ENCODE measurements at regions not wholly inside any gene's neighbourhood (a gene's known extent, or its start where the extent isn't known, plus 50 kb on each side); places are given as distances from the start of the nearest gene placed in this dataset.
"Not testable (repeated sequence)": the region's sequence is repeated elsewhere in the genome, so short reads cannot be mapped to it uniquely, and the experiment has no call there.

DNA sequence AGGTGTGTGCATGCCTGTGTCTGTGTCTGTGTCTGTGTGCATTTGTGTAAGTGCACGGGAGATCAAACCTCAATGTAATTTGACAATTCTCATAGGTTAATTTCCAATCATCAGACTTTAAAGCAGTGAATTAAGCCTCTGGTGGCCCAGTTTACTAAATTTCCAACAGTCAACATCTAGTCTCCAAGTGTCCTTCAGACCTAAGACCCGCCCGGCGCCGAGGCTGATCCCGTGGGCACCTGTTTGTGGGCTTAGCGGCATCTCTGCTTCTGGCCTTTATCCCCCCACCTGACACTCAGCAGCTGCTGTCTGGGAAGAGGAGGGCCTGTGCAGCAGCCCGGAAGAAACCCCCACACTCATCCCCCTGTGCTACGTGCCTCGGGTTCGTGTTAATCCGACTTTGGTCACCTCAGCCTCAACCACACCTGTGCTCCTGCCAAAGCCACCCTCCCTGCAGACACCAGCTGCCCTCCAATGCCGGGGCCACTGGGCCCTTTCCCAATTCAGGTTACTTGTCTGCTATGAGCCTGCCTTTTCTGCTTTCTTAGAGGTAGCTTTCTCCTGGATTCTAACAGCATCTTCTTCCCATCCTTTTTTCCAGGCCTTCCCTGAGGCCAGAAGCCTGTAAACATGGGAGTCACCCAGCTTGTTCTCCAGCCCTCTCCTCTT, 154.7 kb downstream of the ATP6V0E2 start:
- not testable (repeated sequence) for H3K27ac Mint-ChIP-seq; H3K36me3 Mint-ChIP-seq; DNase-seq (ENCODE audit: low spot score in 2 of 2); ATAC-seq; H3K9me3 Mint-ChIP-seq

DNA sequence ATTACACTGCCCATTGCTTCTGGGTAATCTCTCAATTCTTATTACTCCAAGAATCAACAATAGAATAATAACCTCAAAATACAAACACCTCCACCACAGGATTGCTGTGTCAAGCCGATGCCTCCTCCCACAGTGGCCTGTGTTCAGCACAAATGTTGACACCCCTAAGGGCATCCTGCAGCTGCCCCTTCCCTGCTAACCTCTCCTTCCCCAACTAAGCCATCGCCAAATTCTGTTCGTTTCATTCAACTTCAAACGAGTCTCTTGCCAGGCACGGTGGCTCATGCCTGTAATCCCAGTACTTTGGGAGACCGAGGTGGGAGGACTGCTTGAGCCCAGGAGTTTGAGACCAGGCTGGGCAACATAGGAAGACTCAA, 155.2 kb downstream of the ATP6V0E2 start:
- not testable (repeated sequence) for H3K36me3 Mint-ChIP-seq

DNA sequence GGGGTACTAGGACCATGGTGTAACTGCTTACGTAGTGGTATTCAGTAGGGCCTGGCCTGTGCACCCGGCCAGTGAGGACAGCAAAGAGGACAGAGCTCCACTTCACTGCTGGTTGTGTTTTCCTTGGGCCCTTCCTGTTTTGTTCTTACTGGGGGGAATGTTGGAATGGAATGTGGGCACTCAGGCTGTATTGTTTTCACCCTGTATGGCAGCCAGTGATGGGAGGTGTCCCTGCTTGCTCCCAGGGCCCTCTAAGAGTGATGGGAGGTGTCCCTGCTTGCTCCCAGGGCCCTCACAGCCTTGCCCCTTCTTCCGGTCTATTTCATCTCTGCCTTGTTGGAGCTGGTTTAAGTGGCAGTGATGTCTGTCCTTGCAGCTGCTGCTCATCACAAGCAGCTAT, 158.0 kb downstream of the ATP6V0E2 start:
- DNase-seq (ENCODE audit: low spot score in 2 of 2); H3K36me3 Mint-ChIP-seq; ATAC-seq; H3K27ac Mint-ChIP-seq; H3K9me3 Mint-ChIP-seq: not testable (repeated sequence)

More for the DNA sequence above, 155.2 kb downstream of the ATP6V0E2 start:
- not testable (repeated sequence) for ATAC-seq; H3K27ac Mint-ChIP-seq; H3K9me3 Mint-ChIP-seq; DNase-seq (ENCODE audit: low spot score in 2 of 2)

DNA sequence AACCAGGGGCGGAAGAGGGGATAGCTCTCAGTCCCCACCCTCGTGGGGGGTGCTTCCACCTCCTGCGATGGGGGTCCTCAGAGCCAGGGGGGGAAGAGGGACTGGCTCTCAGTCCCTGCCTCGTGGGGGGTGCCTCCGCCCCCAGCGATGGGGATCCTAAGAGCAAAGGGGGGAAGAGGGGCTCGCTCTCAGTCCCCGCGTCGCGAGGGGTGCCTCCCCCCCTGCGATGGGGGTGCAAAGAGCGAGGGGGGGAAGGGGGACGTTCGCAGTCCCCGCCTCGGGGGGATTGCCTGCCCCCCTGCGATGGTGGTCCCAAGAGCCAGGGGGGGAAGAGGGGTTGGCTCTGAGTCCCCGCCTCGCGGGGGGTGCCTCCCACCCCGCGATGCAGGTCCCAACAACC, 159.9 kb downstream of the ATP6V0E2 start:
- H3K27ac Mint-ChIP-seq; H3K9me3 Mint-ChIP-seq; ATAC-seq; H3K36me3 Mint-ChIP-seq; DNase-seq (ENCODE audit: low spot score in 2 of 2): not testable (repeated sequence)

DNA sequence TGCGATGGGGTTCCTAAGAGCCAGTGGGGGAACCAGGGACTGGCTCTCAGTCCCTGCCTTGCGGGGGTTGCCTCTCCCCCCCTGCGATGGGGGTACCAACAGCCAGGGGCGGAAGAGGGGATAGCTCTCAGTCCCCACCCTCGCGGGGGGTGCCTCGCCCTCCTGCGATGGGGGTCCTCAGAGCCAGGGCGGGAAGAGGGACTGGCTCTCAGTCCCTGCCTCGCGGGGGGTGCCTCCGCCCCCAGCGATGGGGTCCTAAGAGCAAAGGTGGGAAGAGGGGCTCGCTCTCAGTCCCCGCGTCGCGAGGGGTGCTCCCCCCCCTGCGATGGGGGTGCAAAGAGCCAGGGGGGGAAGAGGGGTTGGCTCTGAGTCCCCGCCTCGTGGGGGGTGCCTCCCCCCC, 162.0 kb downstream of the ATP6V0E2 start:
- not testable (repeated sequence) for H3K36me3 Mint-ChIP-seq; H3K9me3 Mint-ChIP-seq; ATAC-seq; DNase-seq (ENCODE audit: low spot score in 2 of 2); H3K27ac Mint-ChIP-seq

DNA sequence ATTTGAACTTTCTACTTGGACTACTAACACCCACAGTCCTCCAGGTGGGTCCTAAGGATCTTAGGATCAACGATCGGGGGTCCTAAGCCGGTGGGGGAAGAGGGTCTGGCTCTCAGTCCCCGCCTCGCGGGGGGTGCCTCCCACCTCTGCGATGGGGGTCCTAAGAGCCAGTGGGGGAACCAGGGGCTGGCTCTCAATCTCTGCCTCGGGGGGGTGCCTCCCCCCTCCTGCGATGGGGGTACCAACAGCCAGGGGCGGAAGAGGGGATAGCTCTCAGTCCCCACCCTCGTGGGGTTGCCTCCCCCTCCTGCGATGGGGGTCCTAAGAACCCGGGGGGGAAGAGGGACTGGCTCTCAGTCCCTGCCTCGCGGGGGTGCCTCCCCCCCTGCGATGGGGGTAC, 165.3 kb downstream of the ATP6V0E2 start:
- not testable (repeated sequence) for H3K27ac Mint-ChIP-seq; H3K36me3 Mint-ChIP-seq; DNase-seq (ENCODE audit: low spot score in 2 of 2); H3K9me3 Mint-ChIP-seq; ATAC-seq

DNA sequence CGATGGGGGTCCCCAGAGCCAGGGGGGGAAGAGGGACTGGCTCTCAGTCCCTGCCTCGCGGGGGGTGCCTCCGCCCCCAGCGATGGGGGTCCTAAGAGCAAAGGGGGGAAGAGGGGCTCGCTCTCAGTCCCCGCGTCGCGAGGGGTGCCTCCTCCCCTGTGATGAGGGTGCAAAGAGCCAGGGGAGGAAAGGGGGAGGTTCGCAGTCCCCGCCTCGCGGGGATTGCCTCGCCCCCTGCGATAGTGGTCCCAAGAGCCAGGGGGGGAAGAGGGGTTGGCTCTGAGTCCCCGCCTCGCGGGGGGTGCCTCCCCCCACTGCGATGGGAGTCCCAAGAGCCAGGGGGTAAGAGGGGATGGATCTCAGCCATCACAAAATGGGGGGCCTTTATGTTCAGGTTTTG, 168.5 kb downstream of the ATP6V0E2 start:
- not testable (repeated sequence) for H3K27ac Mint-ChIP-seq; ATAC-seq; H3K9me3 Mint-ChIP-seq; DNase-seq (ENCODE audit: low spot score in 2 of 2); H3K36me3 Mint-ChIP-seq

DNA sequence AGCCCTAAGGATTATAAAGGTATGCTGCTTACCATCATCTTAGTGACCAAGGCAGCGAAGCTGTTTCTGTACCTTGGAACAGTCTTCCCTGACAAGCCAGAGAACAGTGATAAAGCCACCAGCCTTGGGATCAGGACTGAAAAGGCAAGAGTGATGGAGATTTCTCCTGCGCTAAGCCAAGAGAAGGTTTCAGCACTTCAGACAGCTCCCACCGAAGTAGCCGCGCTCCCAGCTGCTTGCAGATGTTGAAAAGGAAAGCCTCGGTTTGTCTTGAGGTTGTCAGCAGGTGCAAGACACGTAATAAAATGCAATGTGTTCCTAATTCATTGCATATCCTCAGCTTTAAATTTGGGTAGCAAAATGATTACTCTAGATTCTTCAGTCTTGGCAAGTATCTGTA, 171.0 kb downstream of the ATP6V0E2 start:
- ATAC-seq, H3K36me3 Mint-ChIP-seq, H3K27ac Mint-ChIP-seq, H3K9me3 Mint-ChIP-seq: not testable (repeated sequence)
- DNase-seq (ENCODE audit: low spot score in 2 of 2) = peak in 1 of 2 donors; percentile 18

DNA sequence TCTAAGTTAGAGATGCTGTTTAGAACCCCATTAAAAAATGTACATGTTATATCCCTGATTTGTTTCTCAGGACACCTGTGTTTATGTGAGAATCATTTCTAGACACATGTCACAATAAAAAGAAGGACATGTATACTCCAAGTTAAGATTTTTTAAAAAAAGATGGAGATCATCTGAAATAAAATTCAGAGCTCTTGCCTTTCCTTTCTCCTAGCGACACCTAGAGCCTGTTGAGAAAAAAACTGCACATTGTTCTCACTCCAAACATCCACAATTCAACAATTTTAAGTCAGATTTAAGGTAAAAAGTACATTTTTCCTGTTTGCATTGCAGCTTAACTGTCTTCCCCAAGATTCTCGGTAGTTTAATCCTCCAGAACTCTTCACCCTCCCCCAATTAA, 171.8 kb downstream of the ATP6V0E2 start:
- not testable (repeated sequence) for H3K27ac Mint-ChIP-seq; H3K9me3 Mint-ChIP-seq; DNase-seq (ENCODE audit: low spot score in 2 of 2); H3K36me3 Mint-ChIP-seq; ATAC-seq

DNA sequence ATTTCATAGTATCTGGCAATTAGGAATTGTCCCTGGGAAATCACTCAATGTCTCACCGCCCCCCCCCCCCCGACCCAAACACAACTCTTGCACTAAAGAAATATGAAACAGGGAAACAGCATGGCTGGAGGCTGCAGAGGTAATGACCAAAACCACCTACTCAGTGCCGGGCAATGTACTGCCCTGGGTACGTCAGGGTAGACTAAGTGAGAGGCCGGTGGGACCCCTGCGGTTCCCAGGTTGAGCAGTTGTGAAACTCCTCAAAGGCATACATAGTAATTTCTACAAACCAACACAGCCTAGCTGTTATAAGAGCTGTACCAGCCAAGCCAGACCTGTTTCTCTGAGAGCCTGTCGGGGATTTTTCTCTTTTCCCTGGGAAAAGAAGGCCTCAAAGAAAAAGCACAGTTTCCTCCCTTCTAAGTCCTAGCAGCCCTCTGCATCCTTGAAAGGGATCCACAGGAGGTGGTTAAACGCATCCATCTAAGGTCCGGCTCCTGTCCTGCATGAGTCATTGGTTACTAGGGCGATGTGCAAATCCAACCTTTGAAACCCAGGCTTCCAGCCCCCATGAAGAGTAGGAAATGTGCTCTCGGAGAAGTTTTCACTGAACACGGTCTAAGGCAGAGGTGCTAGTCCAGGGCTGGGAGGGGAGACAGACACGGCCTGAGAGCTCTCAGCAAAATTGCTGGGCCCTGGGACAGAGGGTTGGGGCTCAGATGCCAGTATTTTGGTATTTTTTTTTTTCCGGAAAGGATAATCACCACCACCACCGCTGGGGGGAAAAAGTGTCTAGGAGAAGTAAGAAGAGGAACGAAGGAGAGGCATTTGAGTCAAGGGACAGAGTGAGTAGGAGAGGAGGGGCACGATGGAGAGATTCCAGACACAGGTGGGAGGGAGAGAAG, 172.8 kb downstream of the ATP6V0E2 start:
- DNase-seq (ENCODE audit: low spot score in 2 of 2); H3K36me3 Mint-ChIP-seq; H3K27ac Mint-ChIP-seq; H3K9me3 Mint-ChIP-seq; ATAC-seq: not testable (repeated sequence)

DNA sequence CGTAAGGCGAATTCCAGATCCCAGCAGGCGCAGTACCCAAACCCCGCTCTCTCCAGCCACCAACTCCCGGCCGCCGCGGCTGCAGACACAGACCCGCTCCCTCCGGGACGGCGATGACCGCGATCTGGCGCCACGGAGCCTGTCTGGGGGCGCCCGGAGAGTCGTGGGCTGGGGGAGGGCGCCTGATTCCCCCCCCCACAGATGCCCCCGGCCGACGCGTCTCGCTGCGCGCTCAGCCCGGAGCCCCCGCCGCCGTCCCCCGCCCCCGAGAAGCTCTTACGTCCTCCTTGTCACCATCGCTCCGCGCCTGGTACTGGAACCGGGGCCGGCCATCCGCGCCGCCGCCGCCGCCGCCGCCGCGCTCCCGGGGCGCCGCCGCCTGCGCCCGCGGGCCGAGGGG, 173.6 kb downstream of the ATP6V0E2 start:
- not testable (repeated sequence) for H3K27ac Mint-ChIP-seq; H3K36me3 Mint-ChIP-seq; DNase-seq (ENCODE audit: low spot score in 2 of 2); H3K9me3 Mint-ChIP-seq
- ATAC-seq = peak; percentile 8 to 10

DNA sequence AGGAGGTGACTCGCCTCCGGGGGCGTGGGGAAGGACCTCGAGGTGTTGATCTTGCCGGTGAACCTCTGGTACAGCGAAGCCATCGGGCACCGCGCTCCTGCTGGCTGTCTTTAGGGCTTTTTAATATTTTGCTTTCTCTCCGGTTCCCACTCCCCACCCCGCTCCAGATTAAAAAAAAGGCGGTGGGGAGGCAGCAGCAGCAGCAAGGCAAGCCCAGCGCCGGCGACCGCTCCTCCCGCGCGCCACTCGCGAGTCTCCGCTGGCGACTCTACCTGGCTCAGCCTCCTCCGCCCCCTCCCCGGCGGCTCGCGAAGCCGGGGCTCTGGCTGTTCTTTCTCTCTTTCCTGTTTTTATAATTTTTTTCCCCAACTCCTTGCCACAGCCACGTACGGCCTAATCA, 174.0 kb downstream of the ATP6V0E2 start:
- H3K36me3 Mint-ChIP-seq, H3K27ac Mint-ChIP-seq, H3K9me3 Mint-ChIP-seq: not testable (repeated sequence)
- DNase-seq (ENCODE audit: low spot score in 2 of 2) = peak in 1 of 2 donors; percentile 12
- peak; percentile 35 to 37 for ATAC-seq

DNA sequence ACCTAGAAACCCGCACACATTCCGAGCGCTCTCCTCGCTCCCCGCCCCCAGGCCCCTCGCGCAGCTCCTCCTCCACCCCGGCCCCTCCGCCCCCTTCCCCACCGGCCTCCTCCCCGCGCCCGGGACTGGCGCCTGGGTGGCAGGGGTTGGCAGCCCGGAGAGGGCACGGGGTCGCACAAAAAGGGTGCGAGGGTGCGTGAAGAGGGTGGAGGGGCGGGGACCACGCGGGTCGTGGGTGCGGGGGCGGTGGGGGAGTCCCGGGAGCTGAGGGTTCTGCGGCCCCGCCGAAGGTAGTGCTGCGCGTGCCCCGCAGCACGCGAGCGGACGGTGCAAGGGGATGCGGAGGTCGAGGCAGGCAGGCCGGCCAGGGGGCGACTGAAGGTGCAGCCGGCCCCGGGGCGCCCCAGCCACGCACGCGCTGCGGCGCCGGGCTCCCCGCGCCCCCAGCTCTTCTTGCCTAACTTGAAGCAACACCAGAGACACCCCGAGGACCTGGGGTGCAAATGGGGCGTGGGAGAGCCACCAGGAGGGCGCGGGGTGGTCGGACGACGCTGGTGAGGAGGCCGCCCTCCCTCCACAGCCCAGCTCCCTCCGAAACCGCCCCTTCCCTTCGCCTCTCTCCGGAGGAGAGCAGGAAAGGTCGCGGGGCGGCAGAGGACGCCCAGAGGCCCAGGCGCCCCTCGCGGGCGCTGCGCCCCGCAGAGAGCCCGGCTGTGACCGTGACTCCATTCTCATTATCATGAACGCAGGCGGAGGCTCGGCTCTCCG, 174.7 kb downstream of the ATP6V0E2 start:
- peak in 1 of 2 donors; percentile 15 for DNase-seq (ENCODE audit: low spot score in 2 of 2)

DNA sequence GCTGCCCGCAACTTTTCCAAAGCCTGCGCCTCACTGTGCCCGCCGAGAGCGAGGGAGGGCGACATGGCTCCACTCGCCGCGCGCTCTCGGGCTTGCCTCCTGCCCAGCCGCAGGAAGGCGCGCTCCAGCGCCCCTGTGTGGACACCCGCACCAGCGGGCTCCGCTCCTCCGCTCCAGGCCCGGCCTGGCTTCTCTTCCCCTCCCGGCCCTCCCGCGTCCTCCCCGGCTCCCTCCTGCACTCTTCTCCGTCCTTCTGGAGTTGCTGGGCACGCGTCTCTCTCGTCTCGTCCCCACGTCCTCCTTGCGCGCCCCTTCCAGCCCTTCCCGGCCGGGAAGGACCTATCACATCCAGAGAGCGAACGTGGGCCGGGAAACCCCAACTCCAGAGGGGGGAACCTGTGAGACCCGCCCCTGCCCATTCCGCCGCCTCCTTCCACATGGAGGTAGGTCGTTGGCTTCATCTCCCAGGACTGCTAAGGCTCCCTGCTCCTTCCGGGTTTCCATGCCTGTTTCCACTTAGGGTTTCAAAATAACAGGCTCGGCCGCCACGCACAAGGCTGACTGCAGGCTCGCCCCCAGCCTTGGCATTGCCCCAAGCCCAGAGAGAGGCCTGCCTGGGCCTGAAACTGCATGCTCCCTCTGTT, 175.4 kb downstream of the ATP6V0E2 start:
- not testable (repeated sequence) for DNase-seq (ENCODE audit: low spot score in 2 of 2); H3K9me3 Mint-ChIP-seq; H3K27ac Mint-ChIP-seq; H3K36me3 Mint-ChIP-seq
- ATAC-seq = peak; percentile 83 to 85

More for the DNA sequence above, 174.7 kb downstream of the ATP6V0E2 start:
- not testable (repeated sequence) for H3K9me3 Mint-ChIP-seq, H3K27ac Mint-ChIP-seq, H3K36me3 Mint-ChIP-seq
- peak; percentile 43 to 60 for ATAC-seq

DNA sequence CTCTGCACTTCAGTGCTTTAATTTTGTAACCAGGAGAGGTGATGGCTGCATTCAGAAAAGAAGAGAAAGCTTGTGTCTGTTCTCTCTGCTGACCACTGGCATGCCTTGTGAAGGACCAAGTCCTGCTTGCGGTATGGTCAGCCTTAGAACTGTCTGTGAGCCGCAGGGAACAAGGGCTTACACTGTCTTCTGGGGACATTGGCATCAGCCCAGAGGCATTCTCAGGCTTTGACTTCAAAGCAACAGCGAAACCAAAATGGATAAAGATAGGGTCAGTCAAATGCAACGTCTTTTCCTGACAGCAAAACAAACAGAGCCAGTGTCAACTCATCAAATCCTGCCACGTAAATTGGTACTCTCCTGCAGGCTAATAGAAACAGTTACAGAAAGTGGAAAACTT, 179.6 kb downstream of the ATP6V0E2 start:
- not testable (repeated sequence) for ATAC-seq; H3K9me3 Mint-ChIP-seq; H3K27ac Mint-ChIP-seq; H3K36me3 Mint-ChIP-seq; DNase-seq (ENCODE audit: low spot score in 2 of 2)

DNA sequence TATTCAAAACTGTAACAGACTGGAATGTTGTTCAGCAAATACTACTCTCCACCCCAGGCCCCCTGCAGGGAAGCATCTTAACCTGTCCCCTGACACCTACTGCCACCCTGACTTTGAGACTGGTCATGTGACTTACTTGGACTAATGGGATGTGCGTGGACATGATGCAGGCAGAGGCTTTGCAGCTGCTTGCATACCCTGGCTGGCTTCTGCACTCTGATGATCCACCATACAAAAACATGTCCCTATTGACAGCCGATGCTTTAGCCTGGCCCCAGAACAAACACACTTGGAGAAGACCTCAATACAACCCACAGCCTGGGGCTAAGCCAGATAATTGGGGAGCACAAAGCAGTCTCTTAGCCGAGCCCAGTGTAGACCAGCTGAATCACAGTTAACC, 180.5 kb downstream of the ATP6V0E2 start:
- not testable (repeated sequence) for H3K36me3 Mint-ChIP-seq; H3K9me3 Mint-ChIP-seq; H3K27ac Mint-ChIP-seq; DNase-seq (ENCODE audit: low spot score in 2 of 2); ATAC-seq
